ENCODE measurements at regions not wholly inside any gene's neighbourhood (a gene's known extent, or its start where the extent isn't known, plus 50 kb on each side); places are given as distances from the start of the nearest gene placed in this dataset.

DNA sequence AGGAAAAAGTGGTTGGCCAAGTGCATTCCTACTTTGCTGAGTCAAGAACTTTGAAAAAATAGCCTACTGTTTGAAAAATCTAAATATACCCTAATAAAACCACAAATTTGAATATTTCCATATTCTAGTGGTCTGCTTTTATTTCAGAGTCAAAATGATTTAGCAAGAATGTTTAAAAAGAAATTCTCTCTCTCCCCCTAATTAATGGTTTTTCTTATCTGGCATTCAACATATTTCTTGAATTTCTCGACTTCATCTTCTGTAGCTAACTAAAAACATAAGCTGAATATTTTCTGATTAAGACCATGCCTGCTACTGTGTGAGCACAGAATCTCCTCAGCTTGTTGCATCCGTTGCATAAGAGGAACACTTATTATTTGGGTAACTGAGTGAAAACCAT lies 563.5 kb upstream of the TBL1XR1 start:
- TF ChIP-seq, protein P1, sequence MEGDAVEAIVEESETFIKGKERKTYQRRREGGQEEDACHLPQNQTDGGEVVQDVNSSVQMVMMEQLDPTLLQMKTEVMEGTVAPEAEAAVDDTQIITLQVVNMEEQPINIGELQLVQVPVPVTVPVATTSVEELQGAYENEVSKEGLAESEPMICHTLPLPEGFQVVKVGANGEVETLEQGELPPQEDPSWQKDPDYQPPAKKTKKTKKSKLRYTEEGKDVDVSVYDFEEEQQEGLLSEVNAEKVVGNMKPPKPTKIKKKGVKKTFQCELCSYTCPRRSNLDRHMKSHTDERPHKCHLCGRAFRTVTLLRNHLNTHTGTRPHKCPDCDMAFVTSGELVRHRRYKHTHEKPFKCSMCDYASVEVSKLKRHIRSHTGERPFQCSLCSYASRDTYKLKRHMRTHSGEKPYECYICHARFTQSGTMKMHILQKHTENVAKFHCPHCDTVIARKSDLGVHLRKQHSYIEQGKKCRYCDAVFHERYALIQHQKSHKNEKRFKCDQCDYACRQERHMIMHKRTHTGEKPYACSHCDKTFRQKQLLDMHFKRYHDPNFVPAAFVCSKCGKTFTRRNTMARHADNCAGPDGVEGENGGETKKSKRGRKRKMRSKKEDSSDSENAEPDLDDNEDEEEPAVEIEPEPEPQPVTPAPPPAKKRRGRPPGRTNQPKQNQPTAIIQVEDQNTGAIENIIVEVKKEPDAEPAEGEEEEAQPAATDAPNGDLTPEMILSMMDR (conservative IDR thresholded peaks at IDR 0.05; ENCODE audit: low read depth, low read length), result no peak
- no peak for TF ChIP-seq EZH2 (IDR thresholded peaks at IDR 0.05; ENCODE audit: borderline replicate concordance, low read depth, low read length, poor library complexity, severe bottlenecking)

All from A673 (cell line).